ENCODE measurements at regions not wholly inside any gene's neighbourhood (a gene's known extent, or its start where the extent isn't known, plus 50 kb on each side); places are given as distances from the start of the nearest gene placed in this dataset.

GRCh38 chr6:12481292-12481691 is 191.1 kb downstream of the EDN1 start:
- no peak for TF ChIP-seq CTCF (IDR thresholded peaks at IDR 0.05)
- no peak for ATAC-seq (ENCODE audit: low FRiP score)
- no peak for DNase-seq (ENCODE audit: low spot score)

- DNase-seq (ENCODE audit: low spot score) (no peak), ATAC-seq (ENCODE audit: low FRiP score) (no peak)
- no peak for TF ChIP-seq CTCF (IDR thresholded peaks at IDR 0.05)
Observed at GRCh38 chr6:12481850-12482249, 191.7 kb downstream of the EDN1 start.

- no peak for ATAC-seq (ENCODE audit: low FRiP score)
- DNase-seq (ENCODE audit: low spot score): no peak
- no peak for TF ChIP-seq CTCF (IDR thresholded peaks at IDR 0.05)
Observed at GRCh38 chr6:12482386-12483375, 192.5 kb downstream of the EDN1 start.

GRCh38 chr6:12483712-12484111 is 193.6 kb downstream of the EDN1 start:
- DNase-seq (ENCODE audit: low spot score) (no peak), ATAC-seq (ENCODE audit: low FRiP score) (peak; percentile 78)
- TF ChIP-seq CTCF (IDR thresholded peaks at IDR 0.05): no peak

GRCh38 chr6:12484519-12484918 is 194.4 kb downstream of the EDN1 start:
- DNase-seq (ENCODE audit: low spot score) (no peak), ATAC-seq (ENCODE audit: low FRiP score) (no peak)
- no peak for TF ChIP-seq CTCF (IDR thresholded peaks at IDR 0.05)

- no peak for ATAC-seq (ENCODE audit: low FRiP score)
- no peak for DNase-seq (ENCODE audit: low spot score)
- TF ChIP-seq CTCF (IDR thresholded peaks at IDR 0.05): no peak
Observed at GRCh38 chr6:12485226-12485764, 195.1 kb downstream of the EDN1 start.

GRCh38 chr6:12485837-12486236 is 195.7 kb downstream of the EDN1 start:
- no peak for DNase-seq (ENCODE audit: low spot score)
- no peak for TF ChIP-seq CTCF (IDR thresholded peaks at IDR 0.05)
- no peak for ATAC-seq (ENCODE audit: low FRiP score)

All from omental fat pad (tissue), 3 donors.